Body of pancreas (tissue), 4 donors: ENCODE measurements at regions not wholly inside any gene's neighbourhood (a gene's known extent, or its start where the extent isn't known, plus 50 kb on each side); places are given as distances from the start of the nearest gene placed in this dataset.
A peak's percentile ranks its signal among the peaks of the same experiment; 100 is the strongest.

Experiments used
- POLR2A ChIP-seq, 3 donors: fragments of 450-650 bp; IDR thresholded peaks; one replicate each; pipeline ENCODE4 v1.6.1; 2016; ENCODE audit warnings: antibody characterized with exemption in 3 of 3, mild to moderate bottlenecking in 2 of 3
- TF ChIP-seq, protein P1 (sequence below), 7 experiments: fragments of 450-650 bp in 4 of 7; fragments of 200-600 bp in 3 of 7; sonication (generic) in 3 of 7; IDR thresholded peaks; one replicate each; pipeline ENCODE4 v1.5.1; 2016 to 2019; ENCODE audit warnings: antibody characterized with exemption in 7 of 7

DNA sequence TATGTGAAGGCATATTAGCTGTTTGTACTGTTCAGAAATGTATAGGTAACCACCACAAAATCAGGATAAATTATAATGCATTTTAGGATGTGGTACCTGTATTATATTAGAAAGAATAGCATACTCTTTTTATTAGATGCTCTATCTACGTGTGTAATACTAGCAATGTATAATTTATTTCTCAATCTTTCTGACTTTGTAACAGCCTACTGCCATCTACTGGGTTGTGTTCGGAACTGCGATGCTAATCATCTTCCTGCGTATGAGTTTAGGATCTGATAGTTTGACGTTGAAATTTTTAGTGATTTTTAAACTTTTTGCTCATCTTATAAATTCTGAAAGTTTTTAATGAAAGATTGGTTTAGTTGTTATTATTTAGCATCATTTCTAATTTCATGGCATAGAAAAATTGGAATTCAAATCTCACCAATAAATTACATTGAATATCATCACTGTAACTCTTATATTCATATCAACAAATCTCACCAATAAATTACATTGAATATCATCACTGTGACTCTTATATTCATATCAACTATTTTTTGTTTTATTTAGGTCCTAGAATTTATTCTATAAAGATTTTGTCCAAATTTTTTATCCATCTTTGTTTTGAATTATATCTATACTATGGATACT lies 322.7 kb upstream of the ZNF717 start:
- TF ChIP-seq, protein P1, sequence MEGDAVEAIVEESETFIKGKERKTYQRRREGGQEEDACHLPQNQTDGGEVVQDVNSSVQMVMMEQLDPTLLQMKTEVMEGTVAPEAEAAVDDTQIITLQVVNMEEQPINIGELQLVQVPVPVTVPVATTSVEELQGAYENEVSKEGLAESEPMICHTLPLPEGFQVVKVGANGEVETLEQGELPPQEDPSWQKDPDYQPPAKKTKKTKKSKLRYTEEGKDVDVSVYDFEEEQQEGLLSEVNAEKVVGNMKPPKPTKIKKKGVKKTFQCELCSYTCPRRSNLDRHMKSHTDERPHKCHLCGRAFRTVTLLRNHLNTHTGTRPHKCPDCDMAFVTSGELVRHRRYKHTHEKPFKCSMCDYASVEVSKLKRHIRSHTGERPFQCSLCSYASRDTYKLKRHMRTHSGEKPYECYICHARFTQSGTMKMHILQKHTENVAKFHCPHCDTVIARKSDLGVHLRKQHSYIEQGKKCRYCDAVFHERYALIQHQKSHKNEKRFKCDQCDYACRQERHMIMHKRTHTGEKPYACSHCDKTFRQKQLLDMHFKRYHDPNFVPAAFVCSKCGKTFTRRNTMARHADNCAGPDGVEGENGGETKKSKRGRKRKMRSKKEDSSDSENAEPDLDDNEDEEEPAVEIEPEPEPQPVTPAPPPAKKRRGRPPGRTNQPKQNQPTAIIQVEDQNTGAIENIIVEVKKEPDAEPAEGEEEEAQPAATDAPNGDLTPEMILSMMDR (IDR thresholded peaks at IDR 0.05) = peak; percentile 13 to 60 (median 41)
- no peak for TF ChIP-seq POLR2A (IDR thresholded peaks at IDR 0.05)
